ENCODE measurements at regions not wholly inside any gene's neighbourhood (a gene's known extent, or its start where the extent isn't known, plus 50 kb on each side); places are given as distances from the start of the nearest gene placed in this dataset.

GRCh38 chr9:38278457-38278856, 114.0 kb upstream of the ALDH1B1 start:
- no peak for TF ChIP-seq EZH2 (IDR thresholded peaks at IDR 0.05)
- no peak for TF ChIP-seq POLR2AphosphoS5 (IDR thresholded peaks at IDR 0.05; ENCODE audit: borderline replicate concordance, low read depth, low read length)
- no peak for TF ChIP-seq FOXP2 (optimal IDR thresholded peaks at IDR 0.05; ENCODE audit: control extremely low read depth, extremely low read length, insufficient read depth)

All from SK-N-MC (cell line).